ENCODE measurements at regions not wholly inside any gene's neighbourhood (a gene's known extent, or its start where the extent isn't known, plus 50 kb on each side); places are given as distances from the start of the nearest gene placed in this dataset.

DNA sequence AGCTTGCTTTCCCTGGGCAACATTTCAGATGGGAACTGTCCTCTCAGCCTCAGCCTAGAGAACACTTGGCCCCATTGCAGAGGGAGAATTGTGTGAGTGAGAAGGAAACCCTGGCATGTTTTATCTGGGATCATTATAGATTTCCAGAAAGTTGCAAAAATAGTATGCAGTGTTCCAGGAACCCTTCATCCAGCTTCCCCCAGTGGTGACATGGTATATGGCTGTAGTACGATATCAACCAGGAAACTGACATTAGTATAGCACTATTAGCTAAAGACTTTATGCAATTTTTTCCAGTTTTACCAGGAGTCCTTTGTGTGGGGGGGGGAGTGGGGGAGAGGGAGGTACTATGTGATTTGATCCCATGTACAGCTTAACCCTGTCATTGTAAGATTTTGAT lies 166.2 kb upstream of the KBTBD8 start:
- intact Hi-C loops (cut with micrococcal nuclease) = no loop called here
- ATAC-seq (no peak), DNase-seq (ENCODE audit: extremely low read depth in 1 of 4, low spot score in 3 of 4) (no peak), FAIRE-seq (no peak)
- H3K9ac ChIP-seq (ENCODE audit: insufficient read depth in 1 of 2, low read depth in 2 of 2, low read length in 2 of 2) = no peak overlapping the region
- H3K9me1 ChIP-seq (ENCODE audit: control insufficient read depth, insufficient read depth, low read length) = no peaks in the 10 kb centered on the region
- ChIA-PET POLR2A (no interaction called here), CTCF (ENCODE audit: low intra/inter-chr PET ratio) (no interaction called here)
- no TSS peak for BruUV-seq (replicated peaks)
- no peak overlapping the region for H3K4me2 ChIP-seq (ENCODE audit: insufficient read depth, low read length)
- in situ Hi-C loops (cut with MboI) = no loop called here
- no peaks in the 10 kb centered on the region for H3K36me3 ChIP-seq (ENCODE audit: control insufficient read depth, insufficient read depth, low read length)
- H4K20me1 ChIP-seq (replicated peaks; ENCODE audit: control insufficient read depth, insufficient read depth, low read length) = no peaks in the 10 kb centered on the region
- 0% methylated on average over 1 of the region's 1 CpG for WGBS (ENCODE audit: insufficient coverage, low coverage, missing lambda C conversion rate)
- H3K79me2 ChIP-seq (ENCODE audit: control insufficient read depth, insufficient read depth, low read length) = no peaks in the 10 kb centered on the region
- H3K27ac ChIP-seq (ENCODE audit: extremely low read depth, low read depth, low read length) = no peak overlapping the region
- H3K27me3 ChIP-seq (ENCODE audit: control insufficient read depth in 2 of 2, insufficient read depth in 2 of 2, low read length in 2 of 2) = no peaks in the 10 kb centered on the region
- H3K9me3 ChIP-seq (replicated peaks; ENCODE audit: control insufficient read depth, insufficient read depth, low read depth, low read length) = no peaks in the 10 kb centered on the region
- H3K4me1 ChIP-seq (replicated peaks in 1 of 2; ENCODE audit: control insufficient read depth in 2 of 2, insufficient read depth in 2 of 2, low read length in 2 of 2) = no peaks in the 10 kb centered on the region
- H3K4me3 ChIP-seq = no peak overlapping the region
- no peak overlapping the region for H2AFZ ChIP-seq (ENCODE audit: low read depth, low read length)
- TF ChIP-seq SNIP1 (IDR thresholded peaks at IDR 0.05; ENCODE audit: low read depth) (no peak), FOXA3 (CRISPR knock-in tag; conservative IDR thresholded peaks at IDR 0.05 in 1 of 2, IDR thresholded peaks at IDR 0.05 in 1 of 2) (no peak), MEIS2 (IDR thresholded peaks at IDR 0.05; ENCODE audit: partially characterized antibody) (no peak), PYGO2 (tag; IDR thresholded peaks at IDR 0.05) (no peak), ZNF253 (CRISPR knock-in tag; conservative IDR thresholded peaks at IDR 0.05) (no peak), FOXM1 (IDR thresholded peaks at IDR 0.05; ENCODE audit: low read depth) (no peak), FOXM1 (CRISPR knock-in tag; IDR thresholded peaks at IDR 0.05; ENCODE audit: low read depth) (no peak), ZBED1 (IDR thresholded peaks at IDR 0.05) (no peak), BCOR (IDR thresholded peaks at IDR 0.05) (no peak), SMARCC2 (IDR thresholded peaks at IDR 0.05; ENCODE audit: low read depth) (no peak), FOXK1 (CRISPR knock-in tag; IDR thresholded peaks at IDR 0.05; ENCODE audit: borderline replicate concordance) (no peak), PHF20 (IDR thresholded peaks at IDR 0.05; ENCODE audit: partially characterized antibody) (no peak), BMI1 (IDR thresholded peaks at IDR 0.05; ENCODE audit: low read length) (no peak), ZNF41 (CRISPR knock-in tag; conservative IDR thresholded peaks at IDR 0.05) (no peak), SMAD4 (CRISPR knock-in tag; conservative IDR thresholded peaks at IDR 0.05) (no peak)
- TF ChIP-seq, protein P1, sequence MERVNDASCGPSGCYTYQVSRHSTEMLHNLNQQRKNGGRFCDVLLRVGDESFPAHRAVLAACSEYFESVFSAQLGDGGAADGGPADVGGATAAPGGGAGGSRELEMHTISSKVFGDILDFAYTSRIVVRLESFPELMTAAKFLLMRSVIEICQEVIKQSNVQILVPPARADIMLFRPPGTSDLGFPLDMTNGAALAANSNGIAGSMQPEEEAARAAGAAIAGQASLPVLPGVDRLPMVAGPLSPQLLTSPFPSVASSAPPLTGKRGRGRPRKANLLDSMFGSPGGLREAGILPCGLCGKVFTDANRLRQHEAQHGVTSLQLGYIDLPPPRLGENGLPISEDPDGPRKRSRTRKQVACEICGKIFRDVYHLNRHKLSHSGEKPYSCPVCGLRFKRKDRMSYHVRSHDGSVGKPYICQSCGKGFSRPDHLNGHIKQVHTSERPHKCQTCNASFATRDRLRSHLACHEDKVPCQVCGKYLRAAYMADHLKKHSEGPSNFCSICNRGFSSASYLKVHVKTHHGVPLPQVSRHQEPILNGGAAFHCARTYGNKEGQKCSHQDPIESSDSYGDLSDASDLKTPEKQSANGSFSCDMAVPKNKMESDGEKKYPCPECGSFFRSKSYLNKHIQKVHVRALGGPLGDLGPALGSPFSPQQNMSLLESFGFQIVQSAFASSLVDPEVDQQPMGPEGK (CRISPR knock-in tag; IDR thresholded peaks at IDR 0.05; ENCODE audit: borderline replicate concordance) = no peak
- TF ChIP-seq, protein P2, sequence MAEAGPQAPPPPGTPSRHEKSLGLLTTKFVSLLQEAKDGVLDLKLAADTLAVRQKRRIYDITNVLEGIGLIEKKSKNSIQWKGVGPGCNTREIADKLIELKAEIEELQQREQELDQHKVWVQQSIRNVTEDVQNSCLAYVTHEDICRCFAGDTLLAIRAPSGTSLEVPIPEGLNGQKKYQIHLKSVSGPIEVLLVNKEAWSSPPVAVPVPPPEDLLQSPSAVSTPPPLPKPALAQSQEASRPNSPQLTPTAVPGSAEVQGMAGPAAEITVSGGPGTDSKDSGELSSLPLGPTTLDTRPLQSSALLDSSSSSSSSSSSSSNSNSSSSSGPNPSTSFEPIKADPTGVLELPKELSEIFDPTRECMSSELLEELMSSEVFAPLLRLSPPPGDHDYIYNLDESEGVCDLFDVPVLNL (CRISPR knock-in tag; IDR thresholded peaks at IDR 0.05; ENCODE audit: low read depth) = no peak
- TF ChIP-seq, protein P3, sequence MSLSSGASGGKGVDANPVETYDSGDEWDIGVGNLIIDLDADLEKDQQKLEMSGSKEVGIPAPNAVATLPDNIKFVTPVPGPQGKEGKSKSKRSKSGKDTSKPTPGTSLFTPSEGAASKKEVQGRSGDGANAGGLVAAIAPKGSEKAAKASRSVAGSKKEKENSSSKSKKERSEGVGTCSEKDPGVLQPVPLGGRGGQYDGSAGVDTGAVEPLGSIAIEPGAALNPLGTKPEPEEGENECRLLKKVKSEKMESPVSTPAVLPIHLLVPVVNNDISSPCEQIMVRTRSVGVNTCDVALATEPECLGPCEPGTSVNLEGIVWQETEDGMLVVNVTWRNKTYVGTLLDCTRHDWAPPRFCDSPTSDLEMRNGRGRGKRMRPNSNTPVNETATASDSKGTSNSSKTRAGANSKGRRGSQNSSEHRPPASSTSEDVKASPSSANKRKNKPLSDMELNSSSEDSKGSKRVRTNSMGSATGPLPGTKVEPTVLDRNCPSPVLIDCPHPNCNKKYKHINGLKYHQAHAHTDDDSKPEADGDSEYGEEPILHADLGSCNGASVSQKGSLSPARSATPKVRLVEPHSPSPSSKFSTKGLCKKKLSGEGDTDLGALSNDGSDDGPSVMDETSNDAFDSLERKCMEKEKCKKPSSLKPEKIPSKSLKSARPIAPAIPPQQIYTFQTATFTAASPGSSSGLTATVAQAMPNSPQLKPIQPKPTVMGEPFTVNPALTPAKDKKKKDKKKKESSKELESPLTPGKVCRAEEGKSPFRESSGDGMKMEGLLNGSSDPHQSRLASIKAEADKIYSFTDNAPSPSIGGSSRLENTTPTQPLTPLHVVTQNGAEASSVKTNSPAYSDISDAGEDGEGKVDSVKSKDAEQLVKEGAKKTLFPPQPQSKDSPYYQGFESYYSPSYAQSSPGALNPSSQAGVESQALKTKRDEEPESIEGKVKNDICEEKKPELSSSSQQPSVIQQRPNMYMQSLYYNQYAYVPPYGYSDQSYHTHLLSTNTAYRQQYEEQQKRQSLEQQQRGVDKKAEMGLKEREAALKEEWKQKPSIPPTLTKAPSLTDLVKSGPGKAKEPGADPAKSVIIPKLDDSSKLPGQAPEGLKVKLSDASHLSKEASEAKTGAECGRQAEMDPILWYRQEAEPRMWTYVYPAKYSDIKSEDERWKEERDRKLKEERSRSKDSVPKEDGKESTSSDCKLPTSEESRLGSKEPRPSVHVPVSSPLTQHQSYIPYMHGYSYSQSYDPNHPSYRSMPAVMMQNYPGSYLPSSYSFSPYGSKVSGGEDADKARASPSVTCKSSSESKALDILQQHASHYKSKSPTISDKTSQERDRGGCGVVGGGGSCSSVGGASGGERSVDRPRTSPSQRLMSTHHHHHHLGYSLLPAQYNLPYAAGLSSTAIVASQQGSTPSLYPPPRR (CRISPR knock-in tag; IDR thresholded peaks at IDR 0.05; ENCODE audit: borderline replicate concordance) = no peak
